HepG2 (cell line): ENCODE measurements at regions not wholly inside any gene's neighbourhood (a gene's known extent, or its start where the extent isn't known, plus 50 kb on each side); places are given as distances from the start of the nearest gene placed in this dataset.

ENCODE experiments used
- ATAC-seq: fragments of 200-7000 bp; cut with Tn5 transposase; 3 replicates; pipeline ENCODE4 v1.9.1; 2020; ENCODE audit warnings: mild to moderate bottlenecking, moderate library complexity
- BruUV-seq: library from RNA; stranded (reverse); fragments of 400-500 nt; replicated peaks from 2 replicates; lab custom pipeline; 2021; lab: Mats Ljungman, UMichigan
- CTCF ChIA-PET: fragments of 300-600 bp; formaldehyde crosslinking; extraction: SDS; loops from one replicate; lab custom pipeline; 2021; ENCODE audit warnings: low total read pairs, inconsistent platforms, low intra/inter-chr PET ratio; lab: Yijun Ruan, JAX
- POLR2A ChIA-PET: fragments of 350-600 bp; sonication (Branson Sonifier 250); formaldehyde crosslinking; loops from one replicate; lab custom pipeline; 2020; ENCODE audit warnings: antibody characterized with exemption, inconsistent platforms; lab: Yijun Ruan, JAX
- DNase-seq: peaks from one replicate; pipeline ENCODE4 v3.0.0-alpha.2; 2015; ENCODE audit warnings: low spot score
- FAIRE-seq: peaks from 3 replicates; lab custom pipeline; 2011; peaks lifted over from hg19 to GRCh38; lab: Jason Lieb, UNC
- H2AFZ ChIP-seq: one replicate; pipeline ENCODE4 v1.6.1; 2011; ENCODE audit warnings: low read length, inconsistent platforms
- H3K27ac ChIP-seq: fragments of 300-600 bp; 3 replicates; pipeline ENCODE4 v1.8.0; 2011; ENCODE audit warnings: mixed run types, mild to moderate bottlenecking, mixed read lengths, low read length, inconsistent platforms; ENCODE audit not compliant: insufficient read depth; ENCODE audit errors: extremely low read length
- H3K27me3 ChIP-seq, 2 experiments: fragments of 200-600 bp in 1 of 2; 2 replicates in 1 of 2; 3 replicates in 1 of 2; pipeline versions ENCODE4 v1.6.0 to v1.8.0; 2011; ENCODE audit warnings: low read length in 2 of 2, mild to moderate bottlenecking in 2 of 2, moderate library complexity in 2 of 2, inconsistent platforms in 1 of 2; ENCODE audit not compliant: insufficient read depth in 2 of 2, control insufficient read depth in 1 of 2
- H3K36me3 ChIP-seq, 2 experiments: fragments of 200-600 bp in 1 of 2; replicated peaks in 1 of 2; 2 replicates in 1 of 2; 3 replicates in 1 of 2; pipeline versions ENCODE4 v1.5.1 to v1.8.0; 2011; ENCODE audit warnings: low read length in 2 of 2, inconsistent platforms in 1 of 2; ENCODE audit not compliant: insufficient read depth in 2 of 2, control insufficient read depth in 1 of 2
- H3K4me1 ChIP-seq: 2 replicates; pipeline ENCODE4 v1.5.1; 2012; ENCODE audit warnings: low read length, inconsistent platforms; ENCODE audit not compliant: insufficient read depth
- H3K4me2 ChIP-seq: 2 replicates; pipeline ENCODE4 v1.6.0; 2011; ENCODE audit warnings: low read depth, low read length, inconsistent platforms
- H3K4me3 ChIP-seq, 3 experiments: fragments of 200-600 bp in 1 of 3; sonication (generic), shearing (Covaris generic) in 1 of 3; replicated peaks in 1 of 3; 2 replicates each; pipeline ENCODE4 v1.5.1; 2011 to 2016; ENCODE audit warnings: low read length in 3 of 3, inconsistent platforms in 2 of 3, low read depth in 2 of 3, mild to moderate bottlenecking in 2 of 3, control low read depth in 1 of 3, mixed read lengths in 1 of 3; ENCODE audit not compliant: insufficient read depth in 1 of 3
- H3K79me2 ChIP-seq: one replicate; pipeline ENCODE4 v1.6.1; 2011; ENCODE audit warnings: low read length, inconsistent platforms; ENCODE audit not compliant: insufficient read depth
- H3K9ac ChIP-seq: 2 replicates; pipeline ENCODE4 v1.6.0; 2011; ENCODE audit warnings: mild to moderate bottlenecking, low read depth, low read length, inconsistent platforms; ENCODE audit not compliant: insufficient read depth
- H3K9me3 ChIP-seq: 2 replicates; pipeline ENCODE4 v1.5.1; 2012; ENCODE audit warnings: mild to moderate bottlenecking, low read length
- H4K20me1 ChIP-seq: 2 replicates; pipeline ENCODE4 v1.6.0; 2011; ENCODE audit warnings: inconsistent platforms, mild to moderate bottlenecking, low read length, moderate library complexity; ENCODE audit not compliant: insufficient read depth
- CSRNP2 ChIP-seq: sonication (generic); formaldehyde crosslinking; conservative IDR thresholded peaks from 2 replicates; pipeline ENCODE4 v1.8.0; 2022; ENCODE audit warnings: low read depth, missing genetic modification reagents
- DNMT3B ChIP-seq: conservative IDR thresholded peaks from 2 replicates; pipeline ENCODE4 v1.6.1; 2016; ENCODE audit warnings: missing biosample characterization, control low read depth
- ELF4 ChIP-seq: sonication (generic); formaldehyde crosslinking; IDR thresholded peaks from 2 replicates; pipeline ENCODE4 v1.5.0; 2020; ENCODE audit warnings: missing genetic modification reagents, mild to moderate bottlenecking, moderate library complexity, borderline replicate concordance
- KAT8 ChIP-seq: IDR thresholded peaks from 2 replicates; pipeline ENCODE4 v1.6.1; 2016; ENCODE audit warnings: missing genetic modification reagents, missing compliant biosample characterization
- NFIB ChIP-seq: sonication (generic); formaldehyde crosslinking; IDR thresholded peaks from 2 replicates; pipeline ENCODE4 v1.9.0; 2021; ENCODE audit warnings: missing genetic modification reagents, mild to moderate bottlenecking, borderline replicate concordance
- SUZ12 ChIP-seq: fragments of 150-350 bp; IDR thresholded peaks from 2 replicates; pipeline ENCODE4 v1.6.1; 2014; ENCODE audit warnings: low read depth, low read length
- TBX3 ChIP-seq: fragments of 450-650 bp; IDR thresholded peaks from 2 replicates; pipeline ENCODE4 v1.6.1; 2017; ENCODE audit warnings: antibody characterized with exemption, mild to moderate bottlenecking, inconsistent platforms, borderline replicate concordance
- ZBTB10 ChIP-seq: sonication (generic); formaldehyde crosslinking; IDR thresholded peaks from 2 replicates; pipeline ENCODE4 v1.4.0; 2020; ENCODE audit warnings: missing genetic modification reagents, borderline replicate concordance
- ZIK1 ChIP-seq: sonication (generic); formaldehyde crosslinking; IDR thresholded peaks from 2 replicates; pipeline ENCODE4 v1.5.0; 2020; ENCODE audit warnings: mild to moderate bottlenecking, low read depth, missing genetic modification reagents, borderline replicate concordance
- WGBS: methylation state at CpG from one replicate; pipeline ENCODE4 v1.1.6; 2017; ENCODE audit warnings: low lambda C conversion rate; 5-methylcytosine and 5-hydroxymethylcytosine counted together
- in situ Hi-C: cut with HindIII; loops from 2 replicates; pipeline ENCODE4 v1.10.0; 2017; ENCODE audit warnings: low pct_unique_long_range_greater_than_20kb; ENCODE audit not compliant: extremely low pct_ligation_motif_present
- intact Hi-C: fragments of 100-400 bp; cut with micrococcal nuclease; formaldehyde crosslinking; loops from one replicate; pipeline ENCODE4 v1.10.0; 2022; ENCODE audit not compliant: unreplicated experiment
- TF ChIP-seq, protein P1 (sequence below): sonication (generic); formaldehyde crosslinking; IDR thresholded peaks from 2 replicates; pipeline ENCODE4 v1.5.0; 2020; ENCODE audit warnings: missing genetic modification reagents

GRCh38 chr9:82363198-82363597 is 374.6 kb downstream of the SPATA31D1 start:
- Histone ChIP-seq H3K4me1 (no peaks in the 10 kb centered on the region), H3K79me2 (no peaks in the 10 kb centered on the region), H3K27ac (no peak overlapping the region), H3K36me3 (no peaks in the 10 kb centered on the region), H2AFZ (no peak overlapping the region), H4K20me1 (no peaks in the 10 kb centered on the region), H3K27me3 (no peaks in the 10 kb centered on the region), H3K4me3 (no peak overlapping the region), H3K9ac (no peak overlapping the region), H3K9me3 (no peaks in the 10 kb centered on the region), H3K4me2 (no peak overlapping the region)
- ATAC-seq (no peak), FAIRE-seq (no peak), DNase-seq (no peak)
- no TSS peak for BruUV-seq
- in situ Hi-C loops: no loop called here
- intact Hi-C loops: no loop called here
- 46% methylated on average over 5 of the region's 5 CpGs for WGBS
- TF ChIP-seq KAT8 (CRISPR knock-in tag) (no peak), NFIB (CRISPR knock-in tag) (no peak), ZIK1 (CRISPR knock-in tag) (no peak), SUZ12 (no peak), DNMT3B (CRISPR knock-in tag) (no peak), ZBTB10 (CRISPR knock-in tag) (no peak), TBX3 (no peak)
- POLR2A ChIA-PET: no interaction called here
- CTCF ChIA-PET: no interaction called here

DNA sequence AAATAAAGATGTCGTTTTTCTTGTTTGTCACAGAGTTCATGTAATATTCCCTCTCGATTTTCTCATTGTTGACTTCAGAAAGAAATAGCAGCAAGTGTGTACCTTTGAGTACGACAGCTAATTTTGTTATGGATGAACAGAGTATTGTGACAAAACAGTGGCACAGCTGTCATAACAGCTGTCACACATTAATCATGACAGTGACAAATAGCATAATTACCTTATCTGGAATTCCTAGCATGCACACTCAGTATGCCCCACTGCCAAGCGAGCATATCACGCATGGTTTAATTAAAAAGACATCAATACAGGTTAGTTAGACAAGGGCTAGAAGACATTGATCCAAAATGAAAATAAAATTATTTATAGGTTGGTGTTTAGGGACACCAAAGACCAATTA is 375.1 kb downstream of the SPATA31D1 start:
- no TSS peak for BruUV-seq
- DNase-seq (no peak), FAIRE-seq (no peak), ATAC-seq (no peak)
- H4K20me1 ChIP-seq: no peaks in the 10 kb centered on the region
- H3K79me2 ChIP-seq: no peaks in the 10 kb centered on the region
- intact Hi-C loops (no loop called here), in situ Hi-C loops (no loop called here)
- WGBS: 27% methylated on average over 5 of the region's 5 CpGs
- H3K4me2 ChIP-seq: no peak overlapping the region
- H3K4me1 ChIP-seq: no peaks in the 10 kb centered on the region
- H3K9me3 ChIP-seq: no peaks in the 10 kb centered on the region
- no peak overlapping the region for H3K9ac ChIP-seq
- no peak overlapping the region for H3K4me3 ChIP-seq
- H3K27ac ChIP-seq: no peak overlapping the region
- POLR2A ChIA-PET: no interaction called here
- H3K36me3 ChIP-seq: no peaks in the 10 kb centered on the region
- H3K27me3 ChIP-seq: no peaks in the 10 kb centered on the region
- CTCF ChIA-PET: no interaction called here
- no peak overlapping the region for H2AFZ ChIP-seq
- TF ChIP-seq ELF4 (CRISPR knock-in tag) (no peak), CSRNP2 (CRISPR knock-in tag) (no peak)
- TF ChIP-seq, protein P1, sequence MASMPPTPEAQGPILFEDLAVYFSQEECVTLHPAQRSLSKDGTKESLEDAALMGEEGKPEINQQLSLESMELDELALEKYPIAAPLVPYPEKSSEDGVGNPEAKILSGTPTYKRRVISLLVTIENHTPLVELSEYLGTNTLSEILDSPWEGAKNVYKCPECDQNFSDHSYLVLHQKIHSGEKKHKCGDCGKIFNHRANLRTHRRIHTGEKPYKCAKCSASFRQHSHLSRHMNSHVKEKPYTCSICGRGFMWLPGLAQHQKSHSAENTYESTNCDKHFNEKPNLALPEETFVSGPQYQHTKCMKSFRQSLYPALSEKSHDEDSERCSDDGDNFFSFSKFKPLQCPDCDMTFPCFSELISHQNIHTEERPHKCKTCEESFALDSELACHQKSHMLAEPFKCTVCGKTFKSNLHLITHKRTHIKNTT (CRISPR knock-in tag): no peak
